ENCODE measurements at regions not wholly inside any gene's neighbourhood (a gene's known extent, or its start where the extent isn't known, plus 50 kb on each side); places are given as distances from the start of the nearest gene placed in this dataset.

DNA sequence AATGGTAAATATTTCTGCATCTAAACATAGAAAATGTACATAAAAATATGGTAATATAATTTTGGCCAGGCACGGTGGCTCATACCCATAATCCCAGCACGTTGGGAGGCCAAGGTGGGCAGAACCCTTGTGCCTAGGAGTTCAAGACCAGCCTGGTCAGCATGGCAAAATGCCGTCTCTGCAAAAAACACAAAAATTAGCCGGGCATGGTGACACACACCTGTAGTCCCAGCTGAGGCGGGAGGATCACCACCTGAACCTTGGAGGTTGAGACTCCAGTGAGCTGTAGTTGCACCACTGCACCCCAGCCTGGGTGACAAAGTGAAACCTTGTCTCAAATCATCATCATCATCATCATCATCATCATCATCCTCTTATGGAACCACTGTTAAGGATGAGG, 230.6 kb upstream of the NCAM1 start:
- TF ChIP-seq, protein P1, sequence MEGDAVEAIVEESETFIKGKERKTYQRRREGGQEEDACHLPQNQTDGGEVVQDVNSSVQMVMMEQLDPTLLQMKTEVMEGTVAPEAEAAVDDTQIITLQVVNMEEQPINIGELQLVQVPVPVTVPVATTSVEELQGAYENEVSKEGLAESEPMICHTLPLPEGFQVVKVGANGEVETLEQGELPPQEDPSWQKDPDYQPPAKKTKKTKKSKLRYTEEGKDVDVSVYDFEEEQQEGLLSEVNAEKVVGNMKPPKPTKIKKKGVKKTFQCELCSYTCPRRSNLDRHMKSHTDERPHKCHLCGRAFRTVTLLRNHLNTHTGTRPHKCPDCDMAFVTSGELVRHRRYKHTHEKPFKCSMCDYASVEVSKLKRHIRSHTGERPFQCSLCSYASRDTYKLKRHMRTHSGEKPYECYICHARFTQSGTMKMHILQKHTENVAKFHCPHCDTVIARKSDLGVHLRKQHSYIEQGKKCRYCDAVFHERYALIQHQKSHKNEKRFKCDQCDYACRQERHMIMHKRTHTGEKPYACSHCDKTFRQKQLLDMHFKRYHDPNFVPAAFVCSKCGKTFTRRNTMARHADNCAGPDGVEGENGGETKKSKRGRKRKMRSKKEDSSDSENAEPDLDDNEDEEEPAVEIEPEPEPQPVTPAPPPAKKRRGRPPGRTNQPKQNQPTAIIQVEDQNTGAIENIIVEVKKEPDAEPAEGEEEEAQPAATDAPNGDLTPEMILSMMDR (IDR thresholded peaks at IDR 0.05) = no peak
- no peak for TF ChIP-seq ZFX (IDR thresholded peaks at IDR 0.05; ENCODE audit: borderline replicate concordance)
